Pulmonary artery endothelial cell (primary cell): ENCODE measurements at regions not wholly inside any gene's neighbourhood (a gene's known extent, or its start where the extent isn't known, plus 50 kb on each side); places are given as distances from the start of the nearest gene placed in this dataset.

Experiments used
- DNase-seq: peaks from one replicate; pipeline ENCODE4 v3.0.0-alpha.2; 2011; ENCODE audit warnings: low read depth, low spot score

GRCh38 chr11:88404932-88405710 lies 67.6 kb upstream of the CTSC start:
- no peak for DNase-seq

GRCh38 chr11:88404391-88404790 lies 66.9 kb upstream of the CTSC start:
- no peak for DNase-seq

- peak; percentile 15 for DNase-seq
Measured at GRCh38 chr11:88402784-88403183, 65.2 kb upstream of the CTSC start.

GRCh38 chr11:88402192-88402715 lies 64.7 kb upstream of the CTSC start:
- peak; percentile 63 for DNase-seq

GRCh38 chr11:88398791-88399570 lies 61.4 kb upstream of the CTSC start:
- DNase-seq: no peak

- DNase-seq: no peak
Measured at GRCh38 chr11:88398372-88398771, 60.8 kb upstream of the CTSC start.

GRCh38 chr11:88390254-88390653 lies 52.7 kb upstream of the CTSC start:
- DNase-seq: no peak

- no peak for DNase-seq
Measured at GRCh38 chr11:88387957-88388356, 50.4 kb upstream of the CTSC start.
